ENCODE measurements at regions not wholly inside any gene's neighbourhood (a gene's known extent, or its start where the extent isn't known, plus 50 kb on each side); places are given as distances from the start of the nearest gene placed in this dataset.
"Not testable (repeated sequence)": the region's sequence is repeated elsewhere in the genome, so short reads cannot be mapped to it uniquely, and the experiment has no call there.

DNA sequence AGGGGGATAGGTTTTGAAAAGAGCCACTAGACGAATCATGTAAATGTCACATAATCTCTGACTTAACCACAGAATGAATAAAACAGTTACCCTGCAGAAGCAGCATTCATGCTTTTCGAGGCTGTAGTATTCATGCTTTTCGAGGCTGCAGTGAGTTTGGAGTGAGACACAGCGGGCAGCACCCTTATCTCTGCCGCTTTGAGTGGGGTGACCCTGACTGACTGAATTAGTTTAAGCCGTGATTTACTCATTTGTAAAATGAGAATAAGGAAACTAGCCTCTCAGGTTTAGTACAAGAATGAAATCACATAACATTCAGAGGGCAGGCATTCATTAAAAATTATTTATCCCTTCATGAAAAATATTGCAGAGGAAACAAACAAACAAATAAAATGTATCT lies 92.8 kb upstream of the KMT2C start:
- H3K4me1 Mint-ChIP-seq (ENCODE audit: low read depth) = no peaks in the 10 kb centered on the region
- no peak overlapping the region for H3K27ac Mint-ChIP-seq
- H3K9me3 Mint-ChIP-seq = no peaks in the 10 kb centered on the region
- no peak overlapping the region for H3K4me3 Mint-ChIP-seq
- CTCF ChIA-PET = no interaction called here
- no peaks in the 10 kb centered on the region for H3K27me3 Mint-ChIP-seq (ENCODE audit: low read depth)
- H3K36me3 Mint-ChIP-seq (ENCODE audit: low read depth) = no peaks in the 10 kb centered on the region
- no peak for DNase-seq
- intact Hi-C loops (cut with micrococcal nuclease) = no loop called here

DNA sequence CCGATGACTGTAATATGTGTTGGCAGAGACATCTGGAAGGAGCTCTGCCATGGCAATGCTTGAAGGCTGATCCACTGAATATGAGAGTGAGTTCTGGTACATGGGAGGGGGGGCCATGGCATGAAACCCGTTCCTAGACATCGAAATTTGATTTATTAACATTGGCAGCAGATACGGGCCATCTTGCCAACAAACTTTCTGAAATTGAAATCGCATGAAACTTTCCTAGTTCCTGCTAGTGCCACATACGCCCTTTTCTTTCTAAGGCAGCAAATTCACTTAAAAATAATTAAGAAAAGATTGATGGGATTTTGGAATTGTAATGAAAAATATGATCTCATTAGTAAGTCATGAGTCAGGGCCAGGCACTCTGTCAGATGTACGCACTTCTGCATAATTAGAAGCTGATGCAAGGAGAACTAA lies 91.8 kb upstream of the KMT2C start:
- H3K9me3 Mint-ChIP-seq = no peaks in the 10 kb centered on the region
- H3K27me3 Mint-ChIP-seq (ENCODE audit: low read depth) = no peaks in the 10 kb centered on the region
- intact Hi-C loops (cut with micrococcal nuclease) = no loop called here
- H3K4me1 Mint-ChIP-seq (ENCODE audit: low read depth) = no peaks in the 10 kb centered on the region
- H3K4me3 Mint-ChIP-seq = no peak overlapping the region
- CTCF ChIA-PET = no interaction called here
- H3K36me3 Mint-ChIP-seq (ENCODE audit: low read depth) = no peaks in the 10 kb centered on the region
- no peak overlapping the region for H3K27ac Mint-ChIP-seq
- DNase-seq = no peak

DNA sequence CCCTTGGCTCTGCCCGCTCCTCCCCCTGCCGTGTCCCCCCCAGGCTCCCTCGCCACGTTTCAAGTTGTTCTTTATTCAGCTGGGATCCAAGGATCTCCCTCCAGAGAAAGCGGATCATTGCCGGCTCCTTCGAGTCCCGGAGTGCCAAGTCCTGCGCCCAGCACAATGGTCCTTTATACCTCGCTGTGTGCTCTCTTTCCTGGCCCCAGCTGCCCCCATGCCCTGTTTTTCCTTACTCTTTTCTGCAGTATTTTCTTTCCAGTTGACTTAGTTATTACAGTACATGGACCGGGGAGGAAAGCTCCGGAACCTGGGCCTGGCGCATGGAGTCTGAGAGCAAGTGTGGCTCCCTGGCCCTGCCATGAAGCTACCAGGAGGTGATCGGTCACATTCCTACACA lies 88.1 kb upstream of the KMT2C start:
- CTCF ChIA-PET = interaction anchor here (1.1 kb wide), 1 partner anchor 11 kb away, joined by 6 read pairs; no protein-coding TSS in a partner anchor
- H3K27ac Mint-ChIP-seq = no peak overlapping the region
- no peak overlapping the region for H3K4me3 Mint-ChIP-seq
- no peaks in the 10 kb centered on the region for H3K36me3 Mint-ChIP-seq (ENCODE audit: low read depth)
- intact Hi-C loops (cut with micrococcal nuclease) = no loop called here
- no peak for DNase-seq
- peaks cover 2% of the 10 kb centered on the region for H3K4me1 Mint-ChIP-seq (ENCODE audit: low read depth)
- H3K27me3 Mint-ChIP-seq (ENCODE audit: low read depth) = no peaks in the 10 kb centered on the region
- peaks cover 2% of the 10 kb centered on the region for H3K9me3 Mint-ChIP-seq

DNA sequence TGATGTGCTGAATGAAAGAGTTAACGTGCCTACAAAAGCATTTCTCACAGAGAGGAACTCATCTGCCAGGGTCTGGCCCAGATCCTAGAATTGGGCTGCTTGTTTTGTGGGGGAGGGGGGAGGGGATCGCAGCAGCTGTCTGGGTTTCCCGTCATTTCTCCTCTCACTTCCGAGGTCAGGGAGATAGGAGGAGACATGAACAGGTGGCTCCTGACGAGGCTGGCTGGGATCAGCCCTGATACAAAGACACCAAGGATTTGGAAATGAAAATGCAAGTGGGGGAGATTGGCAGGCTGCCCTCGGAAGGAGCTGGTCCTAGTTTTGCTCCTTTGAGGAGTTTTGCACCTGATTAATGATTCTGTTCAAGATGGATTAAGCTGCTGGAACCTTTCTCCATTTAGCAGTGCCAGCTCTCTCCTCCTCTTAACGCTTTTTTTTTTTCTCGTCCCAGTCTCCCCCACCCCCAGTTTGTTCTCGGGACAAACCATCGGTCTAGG lies 86.8 kb upstream of the KMT2C start:
- H3K27ac Mint-ChIP-seq = no peak overlapping the region

DNA sequence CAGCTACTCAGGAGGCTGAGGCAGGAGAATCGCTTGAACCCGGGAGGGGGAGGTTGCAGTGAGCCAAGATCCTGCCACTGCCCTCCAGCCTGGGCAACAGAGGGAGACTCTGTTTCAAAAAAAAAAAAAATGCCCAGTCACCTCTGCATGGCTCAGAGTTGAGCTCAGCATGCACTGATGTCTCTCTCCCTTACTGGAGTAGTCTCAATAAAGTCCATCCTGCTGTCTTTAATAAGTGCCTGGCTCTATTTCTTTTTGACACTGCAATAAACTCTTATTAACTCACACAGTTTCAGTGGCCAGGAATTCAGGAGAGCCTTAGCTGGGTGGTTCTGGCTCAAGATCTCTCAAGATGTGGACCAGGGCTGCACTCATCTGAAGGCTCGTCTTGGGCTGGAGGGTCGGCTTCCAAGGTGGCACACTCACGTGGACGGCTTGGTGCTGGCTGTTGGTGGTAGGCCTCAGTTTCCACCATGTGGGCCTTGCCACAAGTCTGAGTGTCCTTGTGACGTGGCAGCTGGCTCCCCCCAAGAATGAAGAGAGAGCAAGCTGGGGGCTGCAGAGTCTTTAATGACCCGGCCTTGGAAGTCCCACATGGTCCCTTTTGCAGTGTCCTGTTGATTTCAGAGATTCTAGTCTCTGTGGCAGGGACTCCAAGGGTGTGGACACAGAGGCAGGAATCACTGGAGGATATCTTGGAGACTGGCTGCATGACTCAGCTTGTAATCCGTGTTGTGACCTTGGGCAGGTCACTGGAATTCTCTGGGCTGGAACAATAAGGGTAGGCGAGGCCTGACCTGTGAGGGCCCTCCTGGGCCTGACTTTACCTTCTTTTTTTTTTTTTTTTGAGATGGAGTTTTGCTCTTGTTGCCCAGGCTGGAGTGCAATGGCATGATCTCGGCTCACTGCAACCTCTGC lies 85.9 kb upstream of the KMT2C start:
- CTCF ChIA-PET = interaction anchor here (0.5 to 0.6 kb wide), 2 partner anchors 13 to 166 kb away, joined by 3 to 4 read pairs; no protein-coding TSS in a partner anchor
- Mint-ChIP-seq H3K4me3 (no peak overlapping the region), H3K27me3 (ENCODE audit: low read depth) (no peaks in the 10 kb centered on the region), H3K9me3 (peaks cover 2% of the 10 kb centered on the region), H3K36me3 (ENCODE audit: low read depth) (no peaks in the 10 kb centered on the region), H3K27ac (no peak overlapping the region), H3K4me1 (ENCODE audit: low read depth) (peaks cover 2% of the 10 kb centered on the region)
- intact Hi-C loops (cut with micrococcal nuclease) = no loop called here
- no peak for DNase-seq

More for the DNA sequence above, 86.8 kb upstream of the KMT2C start:
- CTCF ChIA-PET = interaction anchor here (1.1 to 1.2 kb wide), 2 partner anchors 10 to 100 kb away, joined by 5 to 6 read pairs; no protein-coding TSS in a partner anchor
- Mint-ChIP-seq H3K4me3 (no peak overlapping the region), H3K4me1 (ENCODE audit: low read depth) (peaks cover 2% of the 10 kb centered on the region), H3K9me3 (peaks cover 2% of the 10 kb centered on the region), H3K36me3 (ENCODE audit: low read depth) (no peaks in the 10 kb centered on the region), H3K27me3 (ENCODE audit: low read depth) (no peaks in the 10 kb centered on the region)
- DNase-seq = no peak
- intact Hi-C loops (cut with micrococcal nuclease) = no loop called here

DNA sequence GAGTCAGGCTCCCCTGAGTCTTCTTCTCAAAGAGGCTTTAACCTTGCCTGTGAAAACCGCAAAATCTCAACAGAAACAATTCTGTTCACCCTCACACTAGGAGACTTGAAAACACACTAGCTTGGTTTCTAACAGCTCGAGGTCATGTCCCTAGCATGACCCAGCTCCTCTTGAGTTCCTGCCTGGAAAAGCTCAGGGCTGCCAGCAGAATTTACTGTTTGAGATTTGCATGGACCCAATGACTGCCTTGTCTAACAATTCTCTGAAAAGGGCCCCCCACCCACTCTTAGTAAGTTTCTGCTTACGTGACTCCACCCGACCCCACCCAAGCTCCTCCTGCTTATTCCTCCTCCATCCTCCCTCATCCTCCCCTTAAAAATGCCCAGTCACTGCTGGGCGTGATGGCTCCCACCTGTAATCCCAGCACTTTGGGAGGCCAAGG lies 85.1 kb upstream of the KMT2C start:
- H3K36me3 Mint-ChIP-seq (ENCODE audit: low read depth) = no peaks in the 10 kb centered on the region
- peaks cover 2% of the 10 kb centered on the region for H3K9me3 Mint-ChIP-seq
- intact Hi-C loops (cut with micrococcal nuclease) = no loop called here
- no peak overlapping the region for H3K27ac Mint-ChIP-seq
- H3K4me1 Mint-ChIP-seq (ENCODE audit: low read depth) = peaks cover 2% of the 10 kb centered on the region
- DNase-seq = no peak
- H3K27me3 Mint-ChIP-seq (ENCODE audit: low read depth) = no peaks in the 10 kb centered on the region
- no peak overlapping the region for H3K4me3 Mint-ChIP-seq
- CTCF ChIA-PET = interaction anchor here (0.5 kb wide), 1 partner anchor 13 kb away, joined by 3 read pairs; no protein-coding TSS in a partner anchor

DNA sequence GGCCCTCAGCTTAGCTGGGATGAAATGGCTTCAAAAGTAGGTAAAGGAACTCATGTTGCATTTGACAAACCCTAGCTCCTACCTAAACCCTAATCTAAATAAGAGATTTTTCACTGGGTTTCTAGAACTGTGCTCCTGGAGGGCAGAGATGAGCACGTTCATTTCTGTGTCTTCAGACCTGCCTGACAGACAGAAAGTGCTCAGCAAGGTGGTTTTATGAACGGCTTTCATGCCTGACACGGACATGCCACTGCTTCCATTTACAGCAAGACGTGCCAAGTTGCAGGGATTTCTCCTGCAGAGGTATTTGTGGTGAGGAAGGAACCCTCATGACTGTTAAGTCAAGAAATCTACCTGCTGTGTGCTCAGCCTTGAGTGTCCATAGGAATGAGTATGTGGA lies 83.5 kb upstream of the KMT2C start:
- CTCF ChIA-PET = no interaction called here
- no peaks in the 10 kb centered on the region for H3K36me3 Mint-ChIP-seq (ENCODE audit: low read depth)

DNA sequence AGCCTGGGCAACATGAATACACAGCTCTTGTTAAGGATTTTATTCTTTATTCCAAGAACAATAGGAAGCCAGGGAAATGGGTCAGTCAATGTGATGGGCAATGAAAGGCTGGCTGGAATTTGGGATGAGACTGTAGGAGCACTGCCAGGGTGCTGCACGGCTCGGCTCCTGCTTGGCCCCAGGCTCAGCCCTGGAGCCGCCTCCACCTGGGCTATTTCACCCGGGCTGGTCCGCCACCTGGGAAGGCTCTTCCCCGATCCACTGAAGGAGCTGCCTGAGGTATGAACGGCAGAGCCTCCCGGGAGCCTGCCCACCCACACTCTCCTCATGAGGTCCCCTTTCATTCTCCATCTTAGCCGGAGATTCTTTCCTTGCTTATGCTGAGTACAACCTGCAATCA lies 80.4 kb upstream of the KMT2C start:
- no peak overlapping the region for H3K4me3 Mint-ChIP-seq
- H3K4me1 Mint-ChIP-seq (ENCODE audit: low read depth) = peaks cover 8% of the 10 kb centered on the region
- CTCF ChIA-PET = no interaction called here
- DNase-seq = no peak
- intact Hi-C loops (cut with micrococcal nuclease) = no loop called here
- H3K27me3 Mint-ChIP-seq (ENCODE audit: low read depth) = no peaks in the 10 kb centered on the region
- H3K9me3 Mint-ChIP-seq = peaks cover 2% of the 10 kb centered on the region
- H3K27ac Mint-ChIP-seq = no peak overlapping the region
- H3K36me3 Mint-ChIP-seq (ENCODE audit: low read depth) = no peaks in the 10 kb centered on the region

More for the DNA sequence above, 83.5 kb upstream of the KMT2C start:
- Mint-ChIP-seq H3K27ac (no peak overlapping the region), H3K4me3 (no peak overlapping the region), H3K4me1 (ENCODE audit: low read depth) (peaks cover 2% of the 10 kb centered on the region), H3K27me3 (ENCODE audit: low read depth) (no peaks in the 10 kb centered on the region), H3K9me3 (peaks cover 2% of the 10 kb centered on the region)
- DNase-seq = no peak
- intact Hi-C loops (cut with micrococcal nuclease) = no loop called here

DNA sequence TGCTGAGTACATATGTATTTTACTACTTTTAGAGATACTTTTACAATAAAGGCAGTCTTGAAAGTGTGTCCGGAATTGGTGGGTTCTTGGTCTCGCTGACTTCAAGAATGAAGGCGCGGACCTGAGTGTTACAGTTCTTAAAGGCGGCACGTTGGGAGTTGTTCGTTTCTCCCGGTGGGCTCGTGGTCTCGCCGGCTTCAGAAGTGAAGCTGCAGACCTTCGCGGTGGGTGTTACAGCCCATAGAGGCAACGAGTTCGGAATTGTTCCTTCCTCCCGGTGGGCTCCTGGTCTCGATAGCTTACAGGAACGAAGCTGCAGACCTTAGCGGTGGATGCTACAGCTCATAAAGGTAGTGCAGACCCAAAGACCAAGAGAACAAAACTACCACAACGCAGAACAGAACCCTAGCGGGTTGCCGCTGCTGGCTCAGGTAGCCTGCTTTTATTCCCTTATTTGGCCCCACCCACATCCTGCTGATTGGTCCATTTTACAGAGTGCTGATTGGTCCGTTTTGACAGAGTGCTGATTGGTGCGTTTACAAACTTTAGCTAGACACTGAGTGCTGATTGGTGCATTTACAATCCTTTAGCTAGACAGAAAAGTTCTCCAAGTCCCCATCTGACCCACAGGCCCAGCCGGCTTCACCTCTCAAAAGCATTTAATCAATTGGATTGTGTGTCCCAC lies 79.6 kb upstream of the KMT2C start:
- intact Hi-C loops (cut with micrococcal nuclease); CTCF ChIA-PET: not testable (repeated sequence)

DNA sequence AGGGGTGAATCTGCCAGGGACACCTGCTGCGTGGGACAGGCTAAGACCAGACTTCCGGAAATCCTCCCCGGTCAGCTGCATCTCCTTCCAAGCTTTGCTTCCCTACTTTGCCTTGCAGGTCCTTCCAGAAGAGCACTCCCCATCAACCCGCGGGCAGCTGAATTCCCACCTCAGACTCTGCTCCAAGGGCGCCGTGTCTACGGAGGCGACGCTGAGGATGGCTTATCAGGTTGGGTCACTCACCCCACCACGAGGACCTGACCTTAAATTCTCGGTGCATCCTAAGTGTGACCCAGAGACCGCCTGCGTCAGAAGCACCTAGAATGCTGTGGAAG lies 78.9 kb upstream of the KMT2C start:
- no peak overlapping the region for H3K4me3 Mint-ChIP-seq
- H3K9me3 Mint-ChIP-seq = peaks cover 2% of the 10 kb centered on the region
- CTCF ChIA-PET = no interaction called here
- no peak for DNase-seq
- H3K4me1 Mint-ChIP-seq (ENCODE audit: low read depth) = peaks cover 8% of the 10 kb centered on the region
- H3K27ac Mint-ChIP-seq = no peak overlapping the region
- no peaks in the 10 kb centered on the region for H3K36me3 Mint-ChIP-seq (ENCODE audit: low read depth)
- H3K27me3 Mint-ChIP-seq (ENCODE audit: low read depth) = no peaks in the 10 kb centered on the region
- intact Hi-C loops (cut with micrococcal nuclease) = no loop called here

More for the DNA sequence above, 79.6 kb upstream of the KMT2C start:
- H3K36me3 Mint-ChIP-seq (ENCODE audit: low read depth); DNase-seq; H3K27me3 Mint-ChIP-seq (ENCODE audit: low read depth); H3K4me3 Mint-ChIP-seq; H3K27ac Mint-ChIP-seq; H3K9me3 Mint-ChIP-seq; H3K4me1 Mint-ChIP-seq (ENCODE audit: low read depth): not testable (repeated sequence)

DNA sequence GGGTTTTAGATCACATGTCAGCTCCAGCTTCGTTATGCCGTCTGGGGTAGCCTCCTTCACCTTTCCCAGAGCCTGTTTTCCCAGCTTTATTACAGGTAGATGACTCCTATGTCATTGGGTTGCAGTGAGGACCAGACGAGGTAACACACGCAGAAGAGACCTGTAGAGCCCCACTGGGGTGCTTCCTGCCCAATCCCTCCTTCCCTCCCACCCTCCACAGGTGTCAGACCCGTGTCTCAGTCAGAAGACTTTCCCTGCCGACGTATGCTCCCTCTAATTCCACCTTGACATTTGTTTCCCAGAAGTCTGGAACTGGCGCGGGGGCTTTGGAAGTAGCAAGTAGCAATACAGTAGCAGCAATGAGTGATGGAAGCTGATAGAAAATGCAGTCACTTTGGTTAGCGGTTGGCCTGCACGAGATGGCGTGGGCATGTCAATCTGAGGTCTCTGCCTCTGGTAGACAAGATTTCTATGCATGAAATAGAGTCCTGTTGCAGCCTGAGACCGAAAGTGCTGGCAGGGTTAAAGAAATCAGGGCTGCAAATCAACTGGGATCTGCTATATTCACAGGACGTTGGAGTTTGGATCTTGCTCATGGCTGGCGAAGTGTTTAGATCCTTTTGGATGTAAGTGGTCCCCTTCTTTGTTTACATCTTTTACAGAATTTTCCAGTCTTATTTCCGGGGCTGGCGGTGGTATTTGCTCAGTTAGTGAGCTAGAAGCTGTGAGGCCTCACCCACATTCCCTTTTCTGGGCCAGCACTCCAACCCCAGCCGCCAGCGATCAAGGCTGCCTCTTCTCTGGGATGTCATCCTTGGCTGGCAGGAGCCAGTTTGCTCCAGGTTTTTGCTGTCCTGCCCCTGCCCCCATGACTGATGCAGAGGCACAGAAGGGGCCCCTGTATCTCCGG lies 78.3 kb upstream of the KMT2C start:
- CTCF ChIA-PET = interaction anchor here (1.5 kb wide), 1 partner anchor 9 kb away, joined by 6 read pairs; no protein-coding TSS in a partner anchor
- Mint-ChIP-seq H3K27me3 (ENCODE audit: low read depth) (no peaks in the 10 kb centered on the region), H3K36me3 (ENCODE audit: low read depth) (no peaks in the 10 kb centered on the region), H3K4me1 (ENCODE audit: low read depth) (peaks cover 8% of the 10 kb centered on the region), H3K27ac (no peak overlapping the region), H3K9me3 (no peaks in the 10 kb centered on the region), H3K4me3 (no peak overlapping the region)
- no peak for DNase-seq
- intact Hi-C loops (cut with micrococcal nuclease) = loop anchor here (2.0 kb wide), 3 partner anchors 51 to 163 kb away; partner anchors contain the start of gene XRCC2

DNA sequence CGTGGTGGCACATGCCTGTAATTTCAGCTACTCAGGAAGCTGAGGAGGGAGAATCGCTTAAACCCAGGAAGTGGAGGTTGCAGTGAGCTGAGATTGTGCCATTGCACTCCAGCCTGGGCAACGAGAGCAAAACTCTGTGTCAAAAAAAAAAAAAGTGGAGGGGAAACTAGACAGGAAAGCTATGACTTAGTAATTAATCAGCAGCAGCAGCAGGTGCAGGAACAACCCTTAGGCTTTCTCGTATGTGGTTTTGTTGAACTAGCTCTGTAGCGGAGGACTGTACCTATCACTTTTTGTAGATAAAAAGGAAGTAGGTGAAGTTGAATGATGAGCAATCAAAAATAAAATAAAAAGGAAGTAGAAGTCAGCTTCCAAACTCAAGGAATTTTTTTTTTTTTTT lies 76.9 kb upstream of the KMT2C start:
- H3K9me3 Mint-ChIP-seq = no peaks in the 10 kb centered on the region
- intact Hi-C loops (cut with micrococcal nuclease) = loop anchor here (2.0 kb wide), 3 partner anchors 50 to 164 kb away; partner anchors contain the start of gene XRCC2
- H3K27ac Mint-ChIP-seq = no peak overlapping the region
- DNase-seq = peak; percentile 54
- peaks cover 8% of the 10 kb centered on the region for H3K4me1 Mint-ChIP-seq (ENCODE audit: low read depth)
- no peaks in the 10 kb centered on the region for H3K36me3 Mint-ChIP-seq (ENCODE audit: low read depth)
- CTCF ChIA-PET = interaction anchor here (1.3 to 1.5 kb wide), 2 partner anchors 10 to 176 kb away, joined by 3 to 6 read pairs; no protein-coding TSS in a partner anchor
- H3K4me3 Mint-ChIP-seq = peak overlapping the region; percentile 38
- no peaks in the 10 kb centered on the region for H3K27me3 Mint-ChIP-seq (ENCODE audit: low read depth)

Data from activated naive CD4-positive, alpha-beta T cell treated with anti-CD3 and anti-CD28 coated beads for 36 hours (primary cell).